GM18951 (cell line): ENCODE measurements at regions not wholly inside any gene's neighbourhood (a gene's known extent, or its start where the extent isn't known, plus 50 kb on each side); places are given as distances from the start of the nearest gene placed in this dataset.
"Not testable (repeated sequence)": the region's sequence is repeated elsewhere in the genome, so short reads cannot be mapped to it uniquely, and the experiment has no call there.

ENCODE experiments used
- POLR2A ChIP-seq: IDR thresholded peaks from 4 replicates; pipeline ENCODE4 v1.6.1; 2011; ENCODE audit warnings: mild to moderate bottlenecking; ENCODE audit not compliant: insufficient read length, insufficient read depth; ENCODE audit errors: extremely low read depth
- in situ Hi-C: fragments of 300-500 bp; cut with MboI; formaldehyde crosslinking; loops from one replicate; pipeline ENCODE4 v1.12.0; 2022; ENCODE audit warnings: low sequenced_read_pairs, mixed read lengths, inconsistent platforms; ENCODE audit not compliant: unreplicated experiment

DNA sequence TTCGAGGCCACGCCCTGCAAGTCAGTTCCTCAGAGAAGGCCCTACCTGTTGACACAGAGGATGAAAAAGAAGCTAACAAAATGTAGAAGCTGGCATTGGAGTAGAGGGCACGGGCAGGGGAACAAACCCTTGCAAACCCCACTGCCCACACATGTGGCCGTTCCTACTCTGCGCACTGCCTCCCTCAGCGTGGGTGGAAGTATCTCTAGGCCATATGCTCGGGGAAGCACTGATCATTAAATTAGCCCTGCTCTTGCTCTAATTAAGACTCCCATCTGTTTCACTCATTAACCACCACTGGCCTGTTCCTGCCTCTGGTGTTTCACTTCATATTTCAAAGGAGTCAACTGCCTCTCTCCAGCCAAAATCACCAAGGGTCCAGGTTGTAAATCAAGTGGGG is 201.2 kb upstream of the SFSWAP start:
- in situ Hi-C loops, result no loop called here
- no peak for TF ChIP-seq POLR2A

DNA sequence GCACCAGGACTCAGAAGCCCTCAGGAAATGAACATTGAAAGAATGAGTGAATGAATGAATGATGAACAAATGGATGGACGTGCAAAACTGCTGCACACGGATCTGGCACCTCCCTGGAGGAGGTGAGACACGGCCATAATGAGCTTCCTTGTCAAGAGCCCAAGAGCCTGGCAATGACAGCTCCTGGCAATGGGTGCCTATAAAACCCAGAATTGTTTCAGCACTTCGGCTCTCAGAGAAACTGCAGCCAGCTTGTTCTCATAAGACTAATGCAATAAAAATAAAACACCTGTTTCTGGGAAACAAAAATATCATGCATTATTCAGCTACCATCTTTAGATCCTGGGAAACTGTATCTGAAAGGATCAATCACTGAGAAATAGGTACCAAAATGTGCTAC is 200.5 kb upstream of the SFSWAP start:
- in situ Hi-C loops, result no loop called here

DNA sequence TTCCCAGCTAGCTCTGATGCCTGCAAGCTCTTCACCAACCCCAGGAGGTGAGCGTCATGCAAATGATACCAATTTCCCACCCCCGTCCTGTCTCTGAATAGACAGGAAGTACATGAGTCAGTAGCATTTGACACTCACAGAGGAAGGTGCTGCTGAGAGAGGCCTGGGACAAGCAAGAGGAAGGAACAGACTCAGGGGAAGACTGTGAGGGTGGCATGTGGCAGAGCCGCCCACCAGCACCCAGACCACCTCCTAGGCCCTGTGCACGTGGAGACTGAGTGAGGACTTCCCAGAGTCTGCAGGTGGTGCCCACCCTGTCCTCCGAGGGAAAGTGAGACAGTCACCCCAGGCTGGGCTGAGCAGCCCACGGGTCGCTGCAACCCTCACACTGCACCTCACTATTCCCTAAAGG is 199.5 kb upstream of the SFSWAP start:
- in situ Hi-C loops, result no loop called here
- TF ChIP-seq POLR2A, result peak; percentile 61

More for the DNA sequence above, 200.5 kb upstream of the SFSWAP start:
- no peak for TF ChIP-seq POLR2A

DNA sequence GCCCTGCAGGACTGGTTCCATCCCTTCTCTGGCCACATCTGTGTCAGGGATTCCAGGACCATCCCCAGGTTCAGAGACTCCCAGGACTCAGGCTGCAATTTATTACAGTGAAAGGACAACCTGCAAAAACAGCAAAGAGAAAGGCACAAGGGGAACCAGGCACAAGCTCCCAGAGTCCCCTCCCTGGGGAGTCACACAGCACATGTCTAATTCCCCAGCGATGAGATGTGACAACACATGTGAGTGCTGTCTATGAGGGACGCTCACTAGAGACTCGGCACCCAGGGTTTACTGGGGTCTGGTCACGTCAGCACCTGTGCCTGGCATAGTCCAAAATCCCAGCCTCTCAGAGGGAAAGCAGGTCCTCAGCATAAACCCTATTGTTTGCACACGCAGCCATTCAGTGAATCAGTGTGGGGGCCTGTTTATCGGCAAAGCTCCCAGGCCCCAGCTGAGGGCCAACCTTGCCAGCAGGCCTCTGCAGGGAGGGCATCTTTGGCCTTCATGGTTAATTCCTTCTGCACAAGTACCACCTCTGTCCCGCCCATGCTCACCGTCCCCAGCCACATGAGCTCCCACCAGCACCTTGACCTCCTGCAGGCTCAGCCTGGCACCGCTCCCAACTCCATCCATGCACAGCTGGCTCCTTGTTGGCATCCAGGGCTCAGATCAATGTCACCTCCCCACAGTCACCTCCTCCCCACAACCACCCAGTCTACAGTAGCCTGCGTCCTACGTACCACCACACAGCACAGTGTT is 198.9 kb upstream of the SFSWAP start:
- in situ Hi-C loops, result no loop called here
- TF ChIP-seq POLR2A, result no peak

DNA sequence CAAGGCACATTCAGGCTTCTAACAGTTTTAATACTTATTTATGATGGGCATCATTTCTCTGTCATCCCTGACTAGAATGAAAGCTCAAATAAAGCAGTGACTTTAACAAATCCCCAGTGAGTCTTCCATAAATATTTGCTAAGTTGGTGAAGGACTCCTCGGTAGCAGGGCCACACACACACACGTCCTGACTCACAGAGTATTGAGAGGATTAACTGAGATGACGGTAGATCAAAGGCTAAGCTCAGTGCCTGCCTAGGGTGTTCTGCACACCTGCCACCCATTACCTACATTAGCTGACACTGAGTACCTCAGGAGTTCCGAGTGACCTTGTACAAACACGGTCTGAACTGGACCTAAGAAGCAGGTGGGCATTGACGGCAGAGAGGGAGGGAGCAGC is 197.3 kb upstream of the SFSWAP start:
- in situ Hi-C loops, result no loop called here
- TF ChIP-seq POLR2A, result no peak

DNA sequence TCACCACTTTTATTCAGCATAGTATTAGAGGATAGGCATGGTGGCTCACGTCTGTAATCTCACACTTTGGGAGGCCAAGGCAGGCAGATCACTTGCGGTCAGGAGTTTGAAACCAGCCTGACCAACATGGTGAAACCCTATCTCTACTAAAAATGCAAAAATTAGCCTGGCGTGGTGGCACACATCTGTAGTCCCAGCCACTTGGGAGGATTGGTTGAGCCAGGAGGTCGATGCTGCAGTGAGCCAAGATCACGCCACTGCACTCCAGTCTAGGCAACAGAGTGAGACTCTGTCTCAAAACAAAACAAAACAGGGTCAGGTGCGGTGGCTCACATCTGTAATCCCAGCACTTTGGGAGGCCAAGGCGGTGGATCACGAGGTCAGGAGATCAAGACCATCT is 190.3 kb upstream of the SFSWAP start:
- in situ Hi-C loops, result not testable (repeated sequence)

DNA sequence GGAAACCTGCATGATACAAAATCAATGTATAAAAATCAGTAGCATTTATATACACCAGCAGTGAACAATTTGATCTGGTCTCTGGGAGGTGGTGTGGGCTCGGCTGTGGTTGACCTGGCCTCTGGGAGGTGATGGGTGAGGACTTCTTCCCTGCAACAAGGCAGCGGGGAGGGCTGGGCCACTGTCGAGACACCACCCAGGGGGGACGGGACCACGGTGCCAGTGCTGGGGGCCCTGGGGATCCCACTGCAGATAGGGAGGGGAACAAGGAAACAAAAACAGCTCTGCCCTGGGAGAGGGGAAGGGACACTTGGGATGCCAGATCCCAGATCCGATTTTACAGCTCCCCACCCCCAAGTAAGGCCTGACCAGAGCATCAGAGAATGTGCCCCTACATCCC is 189.6 kb upstream of the SFSWAP start:
- TF ChIP-seq POLR2A, result no peak
- in situ Hi-C loops, result no loop called here

DNA sequence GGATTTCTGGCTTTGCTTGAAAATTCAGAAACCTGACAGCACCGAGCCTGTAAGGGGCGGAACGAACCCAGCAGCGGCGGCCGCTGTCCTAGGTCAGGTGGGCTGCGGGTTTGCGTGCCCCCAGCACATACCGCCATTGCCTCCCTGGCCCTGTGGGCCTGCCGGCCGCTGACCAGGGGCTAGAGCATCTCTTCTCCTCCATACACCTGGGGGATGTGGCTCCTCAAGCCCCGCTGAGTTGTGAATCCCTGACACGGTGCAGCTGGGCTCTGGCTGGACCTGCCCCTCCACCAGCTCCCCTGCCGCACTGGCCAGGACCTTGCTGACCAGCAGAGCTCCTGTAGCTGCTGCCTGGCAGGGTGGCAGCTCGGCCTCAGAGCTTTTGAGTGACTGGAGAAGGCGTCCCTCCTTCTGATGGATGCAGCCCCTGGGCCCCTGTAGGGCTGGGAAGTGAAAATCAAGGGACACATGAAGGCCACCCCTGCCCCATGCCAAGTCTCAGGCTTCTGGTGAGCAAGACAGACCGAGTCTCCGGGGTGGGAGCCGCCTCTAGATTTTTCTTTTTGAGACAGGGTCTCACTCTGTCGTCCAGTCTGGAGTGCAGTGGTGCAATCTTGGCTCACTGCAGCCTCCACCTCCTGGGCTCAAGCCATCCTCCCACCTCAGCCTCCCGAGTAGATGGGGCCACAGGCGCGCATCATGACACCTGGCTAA is 184.9 kb upstream of the SFSWAP start:
- in situ Hi-C loops, result no loop called here
- no peak for TF ChIP-seq POLR2A

DNA sequence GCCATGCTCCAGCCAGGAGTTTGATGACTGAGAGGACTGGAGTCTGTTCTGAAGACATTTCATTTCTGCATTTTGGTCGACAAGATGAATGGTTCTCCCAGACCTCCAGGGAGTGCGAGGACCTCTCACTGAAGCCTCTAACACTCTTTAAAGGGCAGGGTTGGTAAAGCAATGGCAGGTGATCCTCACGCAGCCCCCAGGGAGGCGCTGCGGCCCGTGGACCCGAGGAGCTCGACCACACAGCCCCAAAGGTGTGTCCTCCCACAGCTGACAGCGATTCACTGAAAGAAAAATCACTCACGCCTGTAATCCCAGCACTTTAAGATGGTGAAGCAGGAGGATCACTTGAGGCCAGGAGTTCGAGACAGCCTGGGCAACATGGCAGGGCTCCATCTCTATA is 183.8 kb upstream of the SFSWAP start:
- no peak for TF ChIP-seq POLR2A
- in situ Hi-C loops, result no loop called here

DNA sequence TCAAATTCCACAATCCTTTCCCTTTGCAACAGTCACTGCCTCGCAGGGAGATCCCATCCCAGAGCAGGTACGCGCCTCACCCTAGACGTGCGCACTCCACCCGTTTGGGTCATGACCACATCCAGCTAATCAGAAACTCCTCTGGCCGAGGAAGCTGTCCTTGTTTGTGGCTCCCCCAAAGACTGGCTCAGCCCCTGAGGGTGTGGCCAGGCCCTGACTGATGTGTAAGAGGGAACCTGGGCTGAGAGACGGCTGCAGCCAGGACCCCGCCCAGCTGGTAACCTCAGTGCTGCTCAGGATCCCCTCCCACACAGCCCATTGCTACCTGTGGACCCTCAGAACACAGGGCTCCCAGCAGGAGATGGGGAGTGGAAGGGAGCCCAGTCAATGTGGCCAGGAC is 183.2 kb upstream of the SFSWAP start:
- in situ Hi-C loops, result no loop called here
- no peak for TF ChIP-seq POLR2A

DNA sequence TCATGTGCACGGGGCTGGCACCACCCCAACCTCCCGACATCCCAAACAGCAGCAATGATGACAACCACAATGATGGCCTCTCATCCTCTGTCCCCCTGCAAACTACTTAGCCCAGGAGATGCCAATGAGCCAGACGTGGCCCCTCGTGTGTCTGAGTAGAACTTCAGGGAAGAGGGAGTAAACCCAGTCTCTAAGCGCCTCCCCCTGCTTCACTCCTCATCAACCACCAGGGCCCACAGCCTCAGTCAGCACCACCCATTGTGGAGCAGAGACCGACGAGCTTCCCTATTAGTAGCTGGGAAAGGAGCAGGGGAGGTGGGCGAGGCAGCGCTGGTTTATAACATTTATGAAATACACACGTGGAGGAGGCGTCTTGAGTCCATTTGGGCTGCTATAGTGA is 182.7 kb upstream of the SFSWAP start:
- in situ Hi-C loops, result no loop called here
- TF ChIP-seq POLR2A, result no peak

DNA sequence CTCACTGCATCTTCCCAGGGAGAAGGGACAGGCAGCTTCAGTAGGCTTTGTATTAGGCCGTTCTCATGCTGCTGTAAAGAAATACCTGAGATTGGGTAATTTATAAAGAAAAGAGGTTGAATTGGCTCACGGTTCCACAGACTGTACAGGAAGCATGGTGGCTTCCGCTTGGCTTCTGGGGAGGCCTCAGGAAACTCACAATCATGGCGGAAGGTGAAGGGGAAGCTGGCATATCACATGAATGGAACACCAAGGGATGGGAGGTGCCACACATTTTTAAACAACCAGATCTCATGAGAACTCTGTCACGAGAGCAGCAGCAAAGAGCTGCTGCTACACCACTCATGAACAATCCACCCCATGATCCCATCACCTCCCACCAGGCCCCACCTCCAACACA is 182.2 kb upstream of the SFSWAP start:
- no peak for TF ChIP-seq POLR2A
- in situ Hi-C loops, result no loop called here

DNA sequence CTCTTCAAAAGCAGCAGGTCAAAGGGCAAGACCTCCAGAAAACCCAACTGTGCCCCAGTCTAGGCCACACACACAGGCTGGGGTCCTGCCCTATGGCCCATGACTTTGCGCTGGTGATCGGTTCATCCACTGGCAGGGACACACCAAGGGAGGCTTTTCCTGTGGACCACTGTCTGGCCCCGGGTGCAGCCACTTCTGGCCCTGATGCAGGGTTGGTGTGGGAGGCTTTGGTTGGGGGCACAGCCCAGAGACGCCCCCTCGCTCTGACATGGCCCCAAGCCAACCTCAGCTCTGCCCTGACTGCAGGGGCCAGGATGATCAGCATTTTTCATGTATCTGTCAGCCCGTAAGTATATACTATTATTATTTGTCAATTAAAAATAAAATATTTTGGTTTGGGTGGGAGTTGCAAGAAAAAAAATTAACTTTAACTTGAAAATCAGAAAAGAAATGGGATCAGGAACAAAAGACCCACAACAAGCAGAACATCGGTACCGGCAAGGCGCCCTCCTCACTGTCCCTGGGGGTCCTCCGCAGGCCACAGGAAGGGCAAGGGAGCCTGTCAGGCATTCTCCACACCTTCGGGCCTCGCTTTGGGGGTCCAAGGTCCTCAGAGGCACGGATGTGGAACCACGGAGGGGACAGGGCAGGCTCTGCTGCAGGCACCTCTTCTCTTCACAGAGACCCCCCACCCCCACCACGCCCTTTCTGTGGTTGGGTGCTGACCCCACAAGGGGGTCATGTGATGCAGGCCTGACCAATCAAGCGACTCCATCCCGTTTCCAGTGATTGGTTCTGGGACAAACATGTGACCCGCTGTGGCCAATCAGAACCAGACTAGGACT is 181.5 kb upstream of the SFSWAP start:
- in situ Hi-C loops, result no loop called here
- TF ChIP-seq POLR2A, result no peak

DNA sequence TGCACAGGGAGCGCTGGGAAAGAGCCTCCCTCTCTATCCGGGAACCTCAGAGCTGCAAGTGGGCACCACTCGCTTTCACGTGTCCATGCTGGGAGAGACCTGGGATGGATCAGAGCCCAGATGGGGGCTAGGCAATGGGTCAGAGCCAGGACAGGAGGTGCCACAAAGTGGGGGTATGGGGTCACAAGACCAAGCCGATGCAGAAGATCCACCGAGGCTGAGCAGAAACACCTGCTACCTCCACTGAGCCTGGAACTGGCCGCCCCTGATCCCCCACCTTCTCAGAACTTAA is 180.9 kb upstream of the SFSWAP start:
- TF ChIP-seq POLR2A, result no peak
- in situ Hi-C loops, result no loop called here
